PC-3 (cell line): ENCODE measurements at regions not wholly inside any gene's neighbourhood (a gene's known extent, or its start where the extent isn't known, plus 50 kb on each side); places are given as distances from the start of the nearest gene placed in this dataset.

Source experiments
- CTCF ChIP-seq: fragments of 300-600 bp; sonication (generic); conservative IDR thresholded peaks from 2 replicates; pipeline ENCODE4 v1.5.1; 2017; ENCODE audit warnings: antibody characterized with exemption, low read depth, mild to moderate bottlenecking, low read length
- EZH2 ChIP-seq: fragments of 300-600 bp; sonication (generic); IDR thresholded peaks from one replicate; pipeline ENCODE4 v1.6.1; 2017; ENCODE audit warnings: antibody characterized with exemption, mild to moderate bottlenecking, low read length; ENCODE audit not compliant: unreplicated experiment

- TF ChIP-seq CTCF (no peak), EZH2 (no peak)
Observed at GRCh38 chr21:17428484-17428869, 84.4 kb upstream of the CXADR start.
